HL-60 (cell line): ENCODE measurements at regions not wholly inside any gene's neighbourhood (a gene's known extent, or its start where the extent isn't known, plus 50 kb on each side); places are given as distances from the start of the nearest gene placed in this dataset.

Experiments
- CTCF ChIP-seq: IDR thresholded peaks from one replicate; pipeline ENCODE4 v1.5.1; 2011; ENCODE audit warnings: low read length, control low read depth, inconsistent platforms; ENCODE audit not compliant: insufficient read depth
- GABPA ChIP-seq: IDR thresholded peaks from 2 replicates; pipeline ENCODE4 v1.6.1; 2012; ENCODE audit warnings: low read depth
- POLR2AphosphoS5 ChIP-seq: IDR thresholded peaks from 2 replicates; pipeline ENCODE4 v1.6.1; 2012; ENCODE audit warnings: low read depth
- SPI1 ChIP-seq: IDR thresholded peaks from 2 replicates; pipeline ENCODE4 v1.6.1; 2012; ENCODE audit warnings: low read depth, mild to moderate bottlenecking, borderline replicate concordance
- TF ChIP-seq, protein P1 (sequence below): IDR thresholded peaks from 2 replicates; pipeline ENCODE4 v1.6.1; 2012; ENCODE audit warnings: low read depth; ENCODE audit not compliant: insufficient replicate concordance

DNA sequence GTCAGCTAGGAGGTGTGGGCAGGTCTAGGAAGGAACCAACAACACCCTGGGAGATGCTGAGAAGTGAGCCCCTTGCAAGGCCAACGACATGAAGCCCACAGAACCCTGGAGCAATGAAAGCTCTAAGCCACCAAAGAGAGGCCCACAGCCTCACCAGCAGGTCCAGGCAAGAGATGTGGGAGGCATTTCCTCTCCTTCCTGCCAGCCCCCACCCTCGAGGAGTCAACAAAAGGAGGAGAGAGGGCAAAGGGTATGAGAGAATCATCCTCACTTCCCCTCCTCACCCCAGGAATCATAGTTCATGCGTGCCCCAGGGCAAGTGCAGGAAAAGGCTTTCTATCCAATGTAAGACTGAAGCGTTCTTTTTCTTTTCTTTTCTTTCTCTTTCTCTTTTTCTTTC, 195.8 kb downstream of the SHQ1 start:
- TF ChIP-seq CTCF = no peak
- TF ChIP-seq POLR2AphosphoS5 = no peak
- TF ChIP-seq, protein P1, sequence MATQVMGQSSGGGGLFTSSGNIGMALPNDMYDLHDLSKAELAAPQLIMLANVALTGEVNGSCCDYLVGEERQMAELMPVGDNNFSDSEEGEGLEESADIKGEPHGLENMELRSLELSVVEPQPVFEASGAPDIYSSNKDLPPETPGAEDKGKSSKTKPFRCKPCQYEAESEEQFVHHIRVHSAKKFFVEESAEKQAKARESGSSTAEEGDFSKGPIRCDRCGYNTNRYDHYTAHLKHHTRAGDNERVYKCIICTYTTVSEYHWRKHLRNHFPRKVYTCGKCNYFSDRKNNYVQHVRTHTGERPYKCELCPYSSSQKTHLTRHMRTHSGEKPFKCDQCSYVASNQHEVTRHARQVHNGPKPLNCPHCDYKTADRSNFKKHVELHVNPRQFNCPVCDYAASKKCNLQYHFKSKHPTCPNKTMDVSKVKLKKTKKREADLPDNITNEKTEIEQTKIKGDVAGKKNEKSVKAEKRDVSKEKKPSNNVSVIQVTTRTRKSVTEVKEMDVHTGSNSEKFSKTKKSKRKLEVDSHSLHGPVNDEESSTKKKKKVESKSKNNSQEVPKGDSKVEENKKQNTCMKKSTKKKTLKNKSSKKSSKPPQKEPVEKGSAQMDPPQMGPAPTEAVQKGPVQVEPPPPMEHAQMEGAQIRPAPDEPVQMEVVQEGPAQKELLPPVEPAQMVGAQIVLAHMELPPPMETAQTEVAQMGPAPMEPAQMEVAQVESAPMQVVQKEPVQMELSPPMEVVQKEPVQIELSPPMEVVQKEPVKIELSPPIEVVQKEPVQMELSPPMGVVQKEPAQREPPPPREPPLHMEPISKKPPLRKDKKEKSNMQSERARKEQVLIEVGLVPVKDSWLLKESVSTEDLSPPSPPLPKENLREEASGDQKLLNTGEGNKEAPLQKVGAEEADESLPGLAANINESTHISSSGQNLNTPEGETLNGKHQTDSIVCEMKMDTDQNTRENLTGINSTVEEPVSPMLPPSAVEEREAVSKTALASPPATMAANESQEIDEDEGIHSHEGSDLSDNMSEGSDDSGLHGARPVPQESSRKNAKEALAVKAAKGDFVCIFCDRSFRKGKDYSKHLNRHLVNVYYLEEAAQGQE = no peak
- no peak for TF ChIP-seq SPI1
- no peak for TF ChIP-seq GABPA
